ENCODE measurements at regions not wholly inside any gene's neighbourhood (a gene's known extent, or its start where the extent isn't known, plus 50 kb on each side); places are given as distances from the start of the nearest gene placed in this dataset.
"Not testable (repeated sequence)": the region's sequence is repeated elsewhere in the genome, so short reads cannot be mapped to it uniquely, and the experiment has no call there.

DNA sequence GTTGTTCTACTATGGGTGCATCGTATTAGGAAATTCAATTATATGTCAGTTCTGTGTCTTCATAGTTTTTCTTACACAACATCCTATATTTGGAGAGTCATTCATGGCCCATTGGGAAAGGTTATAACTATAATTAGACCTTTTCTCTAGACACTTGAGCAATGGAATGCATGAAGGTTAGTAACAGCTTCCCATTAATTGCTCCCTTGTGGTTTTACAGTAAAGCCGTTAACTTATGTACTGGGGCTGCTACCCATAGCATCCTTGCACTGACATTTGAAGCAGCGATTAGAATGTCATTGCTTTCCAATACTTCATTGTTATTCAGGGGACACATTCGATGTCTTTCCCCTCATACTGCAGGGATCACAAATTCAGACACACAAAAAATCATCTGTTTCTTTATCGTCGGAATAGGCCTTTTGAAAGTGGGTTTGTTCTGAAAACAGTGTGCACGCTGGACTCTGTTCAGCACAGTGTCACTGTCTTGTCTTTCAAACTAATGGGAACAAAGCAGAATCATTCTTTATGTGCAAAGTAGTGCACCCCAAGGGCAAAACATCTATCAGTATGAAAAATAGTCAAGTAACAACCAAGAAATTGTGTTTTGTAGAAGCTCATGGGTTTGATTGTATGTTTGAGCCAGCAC lies 634.3 kb upstream of the MAP3K7 start:
- Histone ChIP-seq H3K27ac (ENCODE audit: low read length) (no peak overlapping the region), H3K4me3 (ENCODE audit: low read length) (no peak overlapping the region), H3K9me3 (ENCODE audit: control insufficient read depth, insufficient read depth, low read length) (no peaks in the 10 kb centered on the region), H3K4me1 (ENCODE audit: control insufficient read depth, insufficient read depth, low read length) (no peaks in the 10 kb centered on the region), H3K27me3 (ENCODE audit: control insufficient read depth, insufficient read depth, low read length) (no peaks in the 10 kb centered on the region), H3K36me3 (ENCODE audit: control insufficient read depth, insufficient read depth, low read length) (no peaks in the 10 kb centered on the region)
- DNase-seq (ENCODE audit: low read depth, low spot score) = no peak
- WGBS (ENCODE audit: insufficient coverage, insufficient read length) = no CpG with 5 or more reads among the region's 7 CpGs

DNA sequence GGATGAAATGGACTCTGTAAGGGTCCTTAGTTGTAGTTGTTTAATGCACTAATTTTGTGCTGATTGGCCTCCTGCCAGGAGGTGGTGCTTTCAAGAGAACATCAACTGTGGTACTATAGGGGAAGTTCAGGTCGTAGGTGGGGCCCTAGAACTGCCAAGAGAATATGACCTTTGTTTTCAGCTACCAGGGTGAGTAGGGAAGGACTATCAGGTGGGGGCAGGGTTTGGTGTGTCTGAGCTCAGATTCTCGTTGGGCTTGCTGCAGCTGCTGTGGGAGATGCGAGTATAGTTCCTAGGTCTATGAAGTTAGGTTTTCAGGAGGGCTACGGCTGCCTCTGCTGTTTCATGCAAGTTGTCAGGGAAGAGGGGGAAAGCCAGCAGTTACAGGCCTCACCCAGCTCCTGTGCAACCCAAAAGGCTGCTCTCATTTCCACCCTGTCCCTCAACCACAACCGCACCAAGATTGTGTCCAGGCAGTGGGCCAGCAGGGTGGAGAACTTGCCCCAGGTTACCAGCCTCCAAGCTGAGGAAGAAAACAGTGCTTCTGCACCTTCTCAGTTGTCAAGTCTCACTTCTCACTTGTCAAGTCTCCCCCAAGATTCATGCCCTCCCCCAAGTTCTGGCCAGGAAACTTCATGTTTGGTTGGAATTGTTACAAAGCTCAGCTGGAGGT lies 626.5 kb upstream of the MAP3K7 start:
- H3K4me3 ChIP-seq (ENCODE audit: low read length) = no peak overlapping the region
- no peaks in the 10 kb centered on the region for H3K36me3 ChIP-seq (ENCODE audit: control insufficient read depth, insufficient read depth, low read length)
- no peaks in the 10 kb centered on the region for H3K4me1 ChIP-seq (ENCODE audit: control insufficient read depth, insufficient read depth, low read length)
- H3K9me3 ChIP-seq (ENCODE audit: control insufficient read depth, insufficient read depth, low read length) = no peaks in the 10 kb centered on the region
- no peak overlapping the region for H3K27ac ChIP-seq (ENCODE audit: low read length)
- WGBS (ENCODE audit: insufficient coverage, insufficient read length) = no CpG with 5 or more reads among the region's 5 CpGs
- no peaks in the 10 kb centered on the region for H3K27me3 ChIP-seq (ENCODE audit: control insufficient read depth, insufficient read depth, low read length)
- DNase-seq (ENCODE audit: low read depth, low spot score) = no peak

DNA sequence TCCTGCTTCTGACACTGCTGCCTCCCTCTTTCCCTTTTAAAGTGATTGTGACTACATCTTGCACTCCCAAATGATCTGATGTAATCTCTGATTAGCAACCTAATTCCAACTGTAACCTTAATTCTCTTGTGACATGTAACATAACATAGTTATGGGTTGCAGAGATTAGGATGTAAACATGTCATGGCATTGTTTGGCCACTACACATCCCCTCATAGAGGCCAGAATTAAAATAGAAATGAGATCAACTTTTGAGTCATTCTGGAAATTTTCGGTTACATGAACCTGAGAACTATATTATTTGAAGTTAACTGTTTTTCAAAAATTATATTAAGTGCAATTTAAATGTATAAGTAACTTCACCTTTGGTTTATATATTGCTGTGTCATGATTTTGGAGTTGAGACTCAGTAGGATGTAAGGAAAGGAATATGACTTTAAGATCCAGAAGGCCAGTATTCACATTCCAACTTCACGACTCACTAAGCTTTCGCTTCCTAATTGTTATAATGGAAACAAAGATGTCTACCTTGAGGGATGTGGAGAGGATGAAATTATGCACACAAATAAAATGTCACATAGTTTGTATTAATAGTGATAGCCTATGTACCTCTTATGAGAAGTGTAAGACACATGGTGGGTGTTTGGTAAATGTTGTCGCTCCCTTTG lies 611.9 kb upstream of the MAP3K7 start:
- Histone ChIP-seq H3K27ac (ENCODE audit: low read length) (no peak overlapping the region), H3K27me3 (ENCODE audit: control insufficient read depth, insufficient read depth, low read length) (no peaks in the 10 kb centered on the region), H3K36me3 (ENCODE audit: control insufficient read depth, insufficient read depth, low read length) (no peaks in the 10 kb centered on the region), H3K4me3 (ENCODE audit: low read length) (no peak overlapping the region), H3K4me1 (ENCODE audit: control insufficient read depth, insufficient read depth, low read length) (no peaks in the 10 kb centered on the region), H3K9me3 (ENCODE audit: control insufficient read depth, insufficient read depth, low read length) (no peaks in the 10 kb centered on the region)
- WGBS (ENCODE audit: insufficient coverage, insufficient read length) = no CpG with 5 or more reads among the region's 4 CpGs
- DNase-seq (ENCODE audit: low read depth, low spot score) = no peak

DNA sequence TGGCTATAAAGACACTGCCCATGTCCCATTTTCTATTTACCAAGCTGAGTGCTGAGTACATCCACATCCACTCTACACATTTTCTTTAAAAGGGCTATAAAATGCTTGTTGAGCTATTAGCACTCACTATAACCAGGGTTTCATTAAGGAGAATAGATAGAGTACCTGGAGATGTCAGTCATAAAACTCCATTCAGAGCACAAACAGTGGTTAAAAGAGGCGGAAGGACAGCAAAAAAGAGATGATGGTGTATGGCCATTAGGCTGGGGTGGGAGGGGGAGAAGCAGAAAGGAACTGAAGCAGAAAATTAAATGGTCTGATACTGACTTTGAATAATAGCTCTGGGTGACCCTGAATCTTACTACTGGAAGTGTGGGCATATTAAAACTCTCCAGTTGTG lies 609.9 kb upstream of the MAP3K7 start:
- H3K27me3 ChIP-seq (ENCODE audit: control insufficient read depth, insufficient read depth, low read length) = no peaks in the 10 kb centered on the region
- no peaks in the 10 kb centered on the region for H3K9me3 ChIP-seq (ENCODE audit: control insufficient read depth, insufficient read depth, low read length)
- no peak overlapping the region for H3K27ac ChIP-seq (ENCODE audit: low read length)
- H3K4me3 ChIP-seq (ENCODE audit: low read length) = no peak overlapping the region
- no CpG with 5 or more reads among the region's 1 CpG for WGBS (ENCODE audit: insufficient coverage, insufficient read length)
- no peaks in the 10 kb centered on the region for H3K4me1 ChIP-seq (ENCODE audit: control insufficient read depth, insufficient read depth, low read length)
- no peaks in the 10 kb centered on the region for H3K36me3 ChIP-seq (ENCODE audit: control insufficient read depth, insufficient read depth, low read length)
- DNase-seq (ENCODE audit: low read depth, low spot score) = no peak

DNA sequence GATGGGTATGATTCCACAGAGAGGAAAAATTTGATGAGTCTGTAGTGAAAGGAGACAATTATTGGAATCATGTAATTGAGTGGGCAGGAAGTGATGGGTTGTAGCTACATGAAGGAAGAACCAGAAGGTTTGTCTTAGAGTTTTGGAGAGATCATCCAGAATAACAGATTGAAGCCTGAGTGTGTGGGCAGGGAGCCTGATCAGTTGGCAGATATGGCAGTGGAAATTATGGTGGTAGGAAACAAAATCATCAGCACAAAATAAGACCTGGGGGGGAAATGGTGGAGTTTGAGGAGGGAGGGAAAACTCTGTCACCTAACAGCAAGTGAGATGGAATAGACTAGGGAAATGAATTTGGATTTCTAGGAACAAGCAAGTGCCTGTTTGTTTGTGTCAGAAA lies 606.6 kb upstream of the MAP3K7 start:
- DNase-seq (ENCODE audit: low read depth, low spot score) = no peak
- Histone ChIP-seq H3K36me3 (ENCODE audit: control insufficient read depth, insufficient read depth, low read length) (no peaks in the 10 kb centered on the region), H3K27me3 (ENCODE audit: control insufficient read depth, insufficient read depth, low read length) (no peaks in the 10 kb centered on the region), H3K27ac (ENCODE audit: low read length) (no peak overlapping the region), H3K4me3 (ENCODE audit: low read length) (no peak overlapping the region), H3K4me1 (ENCODE audit: control insufficient read depth, insufficient read depth, low read length) (no peaks in the 10 kb centered on the region), H3K9me3 (ENCODE audit: control insufficient read depth, insufficient read depth, low read length) (no peaks in the 10 kb centered on the region)

DNA sequence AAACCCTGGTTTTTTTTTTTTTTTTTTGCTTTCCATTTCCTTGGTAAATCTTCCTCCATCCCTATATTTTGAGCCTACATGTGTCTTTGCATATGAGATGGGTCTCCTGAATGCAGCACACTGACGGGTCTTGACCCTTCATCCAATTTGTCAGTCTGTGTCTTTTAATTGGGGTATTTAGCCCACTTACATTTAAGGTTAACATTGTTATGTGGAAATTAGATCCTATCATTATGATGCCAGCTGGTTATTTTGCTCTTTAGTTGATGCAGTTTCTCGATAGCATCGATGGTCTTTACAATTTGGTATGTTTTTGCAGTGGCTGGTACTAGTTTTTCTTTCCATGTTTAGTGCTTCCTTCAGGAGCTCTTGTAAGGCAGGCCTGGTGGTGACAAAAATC lies 603.2 kb upstream of the MAP3K7 start:
- not testable (repeated sequence) for H3K27me3 ChIP-seq (ENCODE audit: control insufficient read depth, insufficient read depth, low read length); H3K27ac ChIP-seq (ENCODE audit: low read length); H3K9me3 ChIP-seq (ENCODE audit: control insufficient read depth, insufficient read depth, low read length); DNase-seq (ENCODE audit: low read depth, low spot score); H3K36me3 ChIP-seq (ENCODE audit: control insufficient read depth, insufficient read depth, low read length); H3K4me1 ChIP-seq (ENCODE audit: control insufficient read depth, insufficient read depth, low read length); H3K4me3 ChIP-seq (ENCODE audit: low read length)
- WGBS (ENCODE audit: insufficient coverage, insufficient read length) = no CpG with 5 or more reads among the region's 3 CpGs

DNA sequence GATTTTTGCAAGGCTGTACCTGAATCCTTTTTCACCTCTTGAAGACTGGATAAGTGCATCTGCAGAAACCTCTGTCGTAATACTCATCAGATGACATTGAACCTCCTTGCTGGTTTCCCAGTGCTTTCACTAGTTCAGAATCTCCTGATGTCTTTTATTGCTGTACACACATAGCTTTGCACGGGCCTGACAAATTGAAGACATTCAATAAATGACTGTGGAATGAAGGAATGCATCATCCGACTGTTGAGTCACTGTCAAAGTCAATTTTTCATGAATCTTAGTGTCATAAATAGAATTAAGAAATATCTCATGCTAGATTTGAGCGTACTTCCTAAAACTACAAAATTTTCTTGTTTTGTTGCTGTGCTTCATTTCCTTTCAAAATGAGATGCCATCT lies 598.2 kb upstream of the MAP3K7 start:
- Histone ChIP-seq H3K4me1 (ENCODE audit: control insufficient read depth, insufficient read depth, low read length) (no peaks in the 10 kb centered on the region), H3K36me3 (ENCODE audit: control insufficient read depth, insufficient read depth, low read length) (no peaks in the 10 kb centered on the region), H3K27ac (ENCODE audit: low read length) (no peak overlapping the region), H3K9me3 (ENCODE audit: control insufficient read depth, insufficient read depth, low read length) (no peaks in the 10 kb centered on the region), H3K27me3 (ENCODE audit: control insufficient read depth, insufficient read depth, low read length) (no peaks in the 10 kb centered on the region), H3K4me3 (ENCODE audit: low read length) (no peak overlapping the region)
- no CpG with 5 or more reads among the region's 4 CpGs for WGBS (ENCODE audit: insufficient coverage, insufficient read length)
- no peak for DNase-seq (ENCODE audit: low read depth, low spot score)

DNA sequence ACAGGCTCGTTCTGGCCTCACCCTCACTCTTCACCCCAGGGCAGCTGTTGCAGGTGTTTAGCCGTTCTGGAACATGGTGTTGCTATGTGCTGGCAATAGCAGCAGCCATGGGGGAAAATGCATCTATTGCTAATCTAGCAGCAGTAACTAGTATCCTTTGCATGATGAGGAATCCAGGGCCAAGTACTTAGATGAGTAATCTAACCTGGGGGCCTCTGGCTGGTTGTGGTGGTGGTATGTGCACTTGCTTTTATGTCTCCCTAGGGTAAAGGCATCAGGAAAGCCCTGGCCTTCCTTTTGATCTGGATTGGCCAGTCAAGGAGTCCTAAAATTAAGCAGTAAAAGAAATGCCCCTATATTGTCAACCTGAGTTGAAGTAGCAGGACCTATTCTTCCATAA lies 594.5 kb upstream of the MAP3K7 start:
- no peak for DNase-seq (ENCODE audit: low read depth, low spot score)
- Histone ChIP-seq H3K4me1 (ENCODE audit: control insufficient read depth, insufficient read depth, low read length) (no peaks in the 10 kb centered on the region), H3K27ac (ENCODE audit: low read length) (no peak overlapping the region), H3K4me3 (ENCODE audit: low read length) (no peak overlapping the region), H3K27me3 (ENCODE audit: control insufficient read depth, insufficient read depth, low read length) (no peaks in the 10 kb centered on the region), H3K9me3 (ENCODE audit: control insufficient read depth, insufficient read depth, low read length) (no peaks in the 10 kb centered on the region), H3K36me3 (ENCODE audit: control insufficient read depth, insufficient read depth, low read length) (no peaks in the 10 kb centered on the region)
- WGBS (ENCODE audit: insufficient coverage, insufficient read length) = no CpG with 5 or more reads among the region's 2 CpGs

DNA sequence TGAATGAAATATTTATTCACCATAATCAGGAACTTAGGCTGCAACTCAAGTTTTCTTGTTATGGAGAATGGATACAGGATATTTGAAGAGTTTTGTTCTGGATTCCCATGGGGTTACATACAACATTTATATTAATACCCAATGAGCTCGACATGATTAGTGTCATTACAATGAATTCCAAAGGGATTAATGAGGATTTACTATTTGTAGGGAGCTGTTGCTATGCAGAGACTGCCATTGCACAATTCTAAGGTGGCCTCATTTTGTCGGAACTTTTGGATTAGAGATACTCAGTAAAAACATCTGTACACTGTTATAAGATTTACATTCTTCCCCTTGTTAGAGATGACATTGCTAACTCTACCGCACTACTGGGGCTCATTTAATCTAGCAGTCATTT lies 586.8 kb upstream of the MAP3K7 start:
- H3K4me3 ChIP-seq (ENCODE audit: low read length) = no peak overlapping the region
- no CpG with 5 or more reads among the region's 3 CpGs for WGBS (ENCODE audit: insufficient coverage, insufficient read length)
- no peak for DNase-seq (ENCODE audit: low read depth, low spot score)
- no peaks in the 10 kb centered on the region for H3K36me3 ChIP-seq (ENCODE audit: control insufficient read depth, insufficient read depth, low read length)
- H3K9me3 ChIP-seq (ENCODE audit: control insufficient read depth, insufficient read depth, low read length) = no peaks in the 10 kb centered on the region
- no peak overlapping the region for H3K27ac ChIP-seq (ENCODE audit: low read length)
- H3K27me3 ChIP-seq (ENCODE audit: control insufficient read depth, insufficient read depth, low read length) = no peaks in the 10 kb centered on the region
- H3K4me1 ChIP-seq (ENCODE audit: control insufficient read depth, insufficient read depth, low read length) = 0 out of 2 replicates have a peak, but pooled peaks cover 2% of the 10 kb centered on the region

DNA sequence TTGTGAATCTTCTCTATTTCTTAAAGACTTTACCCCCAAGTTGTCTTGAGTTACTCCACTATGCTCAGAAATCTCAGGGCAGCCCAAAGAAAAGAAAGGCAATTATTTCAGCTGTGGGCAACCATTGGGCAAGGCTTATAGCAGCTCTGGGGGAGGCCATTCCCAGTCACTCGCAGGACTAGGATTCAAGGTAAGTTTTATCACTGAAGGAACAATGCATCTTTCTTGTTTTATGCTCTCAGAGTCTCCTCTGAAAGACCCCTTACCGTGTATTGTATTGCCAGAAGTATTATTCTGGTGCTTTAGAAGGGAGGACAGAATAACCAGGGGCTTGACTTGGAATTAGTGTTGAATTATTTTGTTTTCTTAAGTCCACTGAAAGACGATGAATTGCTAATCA lies 586.3 kb upstream of the MAP3K7 start:
- H3K27ac ChIP-seq (ENCODE audit: low read length) = no peak overlapping the region
- no peak overlapping the region for H3K4me3 ChIP-seq (ENCODE audit: low read length)
- no peaks in the 10 kb centered on the region for H3K27me3 ChIP-seq (ENCODE audit: control insufficient read depth, insufficient read depth, low read length)
- DNase-seq (ENCODE audit: low read depth, low spot score) = no peak
- no peaks in the 10 kb centered on the region for H3K36me3 ChIP-seq (ENCODE audit: control insufficient read depth, insufficient read depth, low read length)
- no CpG with 5 or more reads among the region's 3 CpGs for WGBS (ENCODE audit: insufficient coverage, insufficient read length)
- H3K9me3 ChIP-seq (ENCODE audit: control insufficient read depth, insufficient read depth, low read length) = no peaks in the 10 kb centered on the region
- H3K4me1 ChIP-seq (ENCODE audit: control insufficient read depth, insufficient read depth, low read length) = 0 out of 2 replicates have a peak, but pooled peaks cover 2% of the 10 kb centered on the region

All from iPS DF 6.9 (cell line).